CD4-positive, alpha-beta T cell (primary cell): ENCODE measurements at regions not wholly inside any gene's neighbourhood (a gene's known extent, or its start where the extent isn't known, plus 50 kb on each side); places are given as distances from the start of the nearest gene placed in this dataset.

ENCODE experiments used
- ATAC-seq: fragments of 200-7000 bp; cut with Tn5 transposase; one replicate; pipeline ENCODE4 v1.10.0; 2022; ENCODE audit warnings: mild to moderate bottlenecking; ENCODE audit not compliant: poor library complexity
- CTCF ChIA-PET: fragments of 350-600 bp; sonication (Branson Sonifier 250); formaldehyde crosslinking; loops from one replicate; lab custom pipeline; 2021; ENCODE audit warnings: antibody characterized with exemption, inconsistent platforms; lab: Charles Lee
- POLR2A ChIA-PET: fragments of 350-600 bp; sonication (Branson Sonifier 250); formaldehyde crosslinking; loops from one replicate; lab custom pipeline; 2021; ENCODE audit warnings: antibody characterized with exemption, inconsistent platforms; lab: Charles Lee
- DNase-seq, 14 experiments: peaks; one replicate each; pipeline ENCODE4 v3.0.0-alpha.2; 2013 to 2020; ENCODE audit warnings: mixed read lengths in 2 of 14
- H3K27ac ChIP-seq, 2 donors: one replicate each; pipeline versions ENCODE4 v1.5.1 to v1.7.0; 2013; ENCODE audit warnings: low read length in 2 of 2, low read depth in 1 of 2, mild to moderate bottlenecking in 1 of 2
- H3K27me3 ChIP-seq, 2 experiments: 1 replicate in 1 of 2; 2 replicates in 1 of 2; pipeline versions ENCODE4 v1.6.1 to v1.7.0; 2013; ENCODE audit warnings: low read length in 2 of 2, control low read depth in 1 of 2, mild to moderate bottlenecking in 1 of 2, moderate library complexity in 1 of 2; ENCODE audit not compliant: insufficient read depth in 2 of 2, control insufficient read depth in 1 of 2
- H3K36me3 ChIP-seq: one replicate; pipeline ENCODE4 v1.6.1; 2013; ENCODE audit warnings: low read length, control low read depth; ENCODE audit not compliant: insufficient read depth
- H3K4me1 ChIP-seq: one replicate; pipeline ENCODE4 v1.6.1; 2013; ENCODE audit warnings: low read length, control low read depth; ENCODE audit not compliant: insufficient read depth
- H3K4me3 ChIP-seq: one replicate; pipeline ENCODE4 v1.5.1; 2013; ENCODE audit warnings: mild to moderate bottlenecking, low read length, moderate library complexity
- H3K9me3 ChIP-seq, 2 experiments: 1 replicate in 1 of 2; 2 replicates in 1 of 2; pipeline versions ENCODE4 v1.6.1 to v1.7.0; 2013; ENCODE audit warnings: low read length in 2 of 2, mild to moderate bottlenecking in 2 of 2, control low read depth in 1 of 2, moderate library complexity in 1 of 2; ENCODE audit not compliant: control insufficient read depth in 1 of 2, insufficient read depth in 1 of 2
- H3K27ac Mint-ChIP-seq: one replicate; pipeline ENCODE4 v1.8.0; 2020; ENCODE audit warnings: mixed read lengths
- H3K27me3 Mint-ChIP-seq: one replicate; pipeline ENCODE4 v1.8.0; 2021; ENCODE audit warnings: mixed read lengths
- H3K36me3 Mint-ChIP-seq: one replicate; pipeline ENCODE4 v1.8.0; 2021; ENCODE audit warnings: low read depth, mixed read lengths
- H3K4me1 Mint-ChIP-seq: one replicate; pipeline ENCODE4 v1.8.0; 2021; ENCODE audit warnings: low read depth, mixed read lengths
- H3K4me3 Mint-ChIP-seq: one replicate; pipeline ENCODE4 v1.8.0; 2020; ENCODE audit warnings: mild to moderate bottlenecking, mixed read lengths
- H3K9me3 Mint-ChIP-seq: one replicate; pipeline ENCODE4 v1.8.0; 2020; ENCODE audit warnings: mixed read lengths
- CTCF ChIP-seq: fragments of 200-600 bp; IDR thresholded peaks from one replicate; pipeline ENCODE4 v1.8.0; 2022; ENCODE audit warnings: antibody characterized with exemption, mild to moderate bottlenecking
- intact Hi-C, 2 experiments: fragments of 100-400 bp; cut with DNase I in 1 of 2; cut with micrococcal nuclease in 1 of 2; formaldehyde crosslinking; loops; one replicate each; pipeline versions ENCODE4 v1.15.1 to v1.9.0; 2023 to 2025; cut with DNase I, micrococcal nuclease

DNA sequence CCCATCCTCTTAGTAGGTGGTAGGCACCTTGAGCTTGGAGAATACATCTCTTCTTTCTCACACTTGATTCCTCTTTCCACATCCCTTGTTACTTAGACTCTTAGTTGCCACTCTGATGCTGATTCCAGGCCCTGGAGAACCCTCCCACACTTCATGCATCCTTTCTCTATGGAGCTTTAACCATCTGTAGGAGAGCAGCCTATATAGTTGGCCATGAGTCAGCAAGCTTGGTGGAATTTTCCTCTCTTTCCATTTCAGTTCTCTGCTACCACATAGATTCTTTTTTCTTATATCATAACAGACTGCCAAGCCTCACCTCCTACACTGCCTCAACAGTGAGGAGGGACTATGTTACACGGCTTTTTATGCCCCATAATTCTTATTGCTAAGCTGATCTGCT is 851.6 kb upstream of the CDH2 start:
- Histone ChIP-seq H3K4me3 (no peak overlapping the region), H3K4me1 (no peaks in the 10 kb centered on the region), H3K27me3 (no peaks in the 10 kb centered on the region), H3K27ac (no peak overlapping the region), H3K9me3 (peaks cover 4 to 8% of the 10 kb centered on the region in 2 experiments), H3K36me3 (no peaks in the 10 kb centered on the region)
- peaks cover 10% of the 10 kb centered on the region for H3K9me3 Mint-ChIP-seq
- no peak overlapping the region for H3K27ac Mint-ChIP-seq
- ATAC-seq (no peak), DNase-seq (no peak)
- intact Hi-C loops, result no loop called here
- no peak for TF ChIP-seq CTCF
- ChIA-PET POLR2A (no interaction called here), CTCF (no interaction called here)
- no peaks in the 10 kb centered on the region for H3K4me1 Mint-ChIP-seq
- H3K4me3 Mint-ChIP-seq, result no peak overlapping the region
- H3K27me3 Mint-ChIP-seq, result no peaks in the 10 kb centered on the region
- H3K36me3 Mint-ChIP-seq, result no peaks in the 10 kb centered on the region

GRCh38 chr18:29018976-29019375 is 842.0 kb upstream of the CDH2 start:
- CTCF ChIA-PET, result no interaction called here
- no peak for TF ChIP-seq CTCF

DNA sequence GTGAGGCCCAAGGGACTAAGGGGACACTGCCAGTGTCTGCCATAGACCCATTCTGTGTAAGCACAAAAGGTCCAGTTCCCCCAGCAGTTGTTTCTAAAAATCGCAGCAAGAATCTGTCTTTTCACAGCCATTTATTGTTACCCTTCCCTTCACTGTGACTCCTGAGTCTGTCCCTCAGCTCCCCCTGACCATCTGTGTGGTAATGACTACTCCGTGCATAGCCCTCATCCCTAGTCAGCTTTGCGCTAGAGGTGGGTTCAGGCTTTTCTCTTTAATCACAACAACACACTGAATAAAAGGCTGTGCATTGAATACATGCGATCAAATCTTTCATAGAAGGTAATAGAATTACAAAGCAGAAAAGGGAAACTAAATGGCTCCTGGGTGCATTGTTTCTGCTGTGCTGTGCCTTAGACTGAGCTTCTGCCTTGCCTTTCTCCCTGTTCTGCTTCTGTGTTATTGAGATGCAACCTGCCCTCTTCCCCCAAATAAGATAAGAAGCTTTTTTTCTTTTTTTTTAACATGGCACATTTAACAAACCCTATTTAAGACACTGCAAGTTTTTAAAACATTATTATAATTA is 836.0 kb upstream of the CDH2 start:
- Histone ChIP-seq H3K27ac (no peak overlapping the region), H3K27me3 (no peaks in the 10 kb centered on the region), H3K9me3 (peaks cover 3 to 4% of the 10 kb centered on the region in 2 experiments), H3K4me3 (no peak overlapping the region), H3K4me1 (no peaks in the 10 kb centered on the region), H3K36me3 (no peaks in the 10 kb centered on the region)
- peaks cover 7% of the 10 kb centered on the region for H3K9me3 Mint-ChIP-seq
- ChIA-PET CTCF (no interaction called here), POLR2A (no interaction called here)
- DNase-seq, result no peak
- ATAC-seq, result no peak
- intact Hi-C loops, result loop anchor here in 1 of 2 experiments (10.0 kb wide), 1 partner anchor 62 kb away; no protein-coding TSS in a partner anchor
- no peaks in the 10 kb centered on the region for H3K4me1 Mint-ChIP-seq
- H3K36me3 Mint-ChIP-seq, result no peaks in the 10 kb centered on the region
- no peak overlapping the region for H3K27ac Mint-ChIP-seq
- no peak overlapping the region for H3K4me3 Mint-ChIP-seq
- H3K27me3 Mint-ChIP-seq, result no peaks in the 10 kb centered on the region
- no peak for TF ChIP-seq CTCF

More at GRCh38 chr18:29018976-29019375, 842.0 kb upstream of the CDH2 start:
- H3K4me3 ChIP-seq, result no peak overlapping the region
- H3K4me1 ChIP-seq, result no peaks in the 10 kb centered on the region
- no peak overlapping the region for H3K4me3 Mint-ChIP-seq
- H3K4me1 Mint-ChIP-seq, result no peaks in the 10 kb centered on the region
- H3K27ac Mint-ChIP-seq, result no peak overlapping the region
- H3K27me3 ChIP-seq, result no peaks in the 10 kb centered on the region
- ATAC-seq (no peak), DNase-seq (no peak)
- POLR2A ChIA-PET, result no interaction called here
- H3K27ac ChIP-seq, result no peak overlapping the region
- peaks cover 5% of the 10 kb centered on the region for H3K9me3 Mint-ChIP-seq
- H3K9me3 ChIP-seq, result peaks cover 0 to 4% of the 10 kb centered on the region in 2 experiments
- H3K27me3 Mint-ChIP-seq, result no peaks in the 10 kb centered on the region
- intact Hi-C loops, result loop anchor here in 1 of 2 experiments (10.0 kb wide), 1 partner anchor 56 kb away; no protein-coding TSS in a partner anchor
- H3K36me3 Mint-ChIP-seq, result no peaks in the 10 kb centered on the region
- no peaks in the 10 kb centered on the region for H3K36me3 ChIP-seq
